ENCODE measurements at regions not wholly inside any gene's neighbourhood (a gene's known extent, or its start where the extent isn't known, plus 50 kb on each side); places are given as distances from the start of the nearest gene placed in this dataset.

GRCh38 chr3:17955411-17955810 is 213.0 kb upstream of the TBC1D5 start:
- TF ChIP-seq FOXM1 (IDR thresholded peaks at IDR 0.05; ENCODE audit: borderline replicate concordance, low read depth) (no peak), TCF12 (IDR thresholded peaks at IDR 0.05; ENCODE audit: low read depth) (no peak), RAD21 (IDR thresholded peaks at IDR 0.05; ENCODE audit: low read depth) (no peak), CEBPB (IDR thresholded peaks at IDR 0.05) (no peak), NFIC (IDR thresholded peaks at IDR 0.05) (no peak), TEAD4 (IDR thresholded peaks at IDR 0.05) (no peak), EGR1 (IDR thresholded peaks at IDR 0.05) (no peak), REST (IDR thresholded peaks at IDR 0.05; ENCODE audit: low read depth) (no peak), YY1 (IDR thresholded peaks at IDR 0.05; ENCODE audit: low read depth) (no peak), EP300 (IDR thresholded peaks at IDR 0.05; ENCODE audit: borderline replicate concordance) (no peak), MAX (IDR thresholded peaks at IDR 0.05) (no peak), ZBTB7A (IDR thresholded peaks at IDR 0.05; ENCODE audit: low read depth) (no peak), CREB1 (IDR thresholded peaks at IDR 0.05; ENCODE audit: low read depth) (no peak)
- TF ChIP-seq, protein P1, sequence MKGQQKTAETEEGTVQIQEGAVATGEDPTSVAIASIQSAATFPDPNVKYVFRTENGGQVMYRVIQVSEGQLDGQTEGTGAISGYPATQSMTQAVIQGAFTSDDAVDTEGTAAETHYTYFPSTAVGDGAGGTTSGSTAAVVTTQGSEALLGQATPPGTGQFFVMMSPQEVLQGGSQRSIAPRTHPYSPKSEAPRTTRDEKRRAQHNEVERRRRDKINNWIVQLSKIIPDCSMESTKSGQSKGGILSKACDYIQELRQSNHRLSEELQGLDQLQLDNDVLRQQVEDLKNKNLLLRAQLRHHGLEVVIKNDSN (IDR thresholded peaks at IDR 0.05), result no peak

DNA sequence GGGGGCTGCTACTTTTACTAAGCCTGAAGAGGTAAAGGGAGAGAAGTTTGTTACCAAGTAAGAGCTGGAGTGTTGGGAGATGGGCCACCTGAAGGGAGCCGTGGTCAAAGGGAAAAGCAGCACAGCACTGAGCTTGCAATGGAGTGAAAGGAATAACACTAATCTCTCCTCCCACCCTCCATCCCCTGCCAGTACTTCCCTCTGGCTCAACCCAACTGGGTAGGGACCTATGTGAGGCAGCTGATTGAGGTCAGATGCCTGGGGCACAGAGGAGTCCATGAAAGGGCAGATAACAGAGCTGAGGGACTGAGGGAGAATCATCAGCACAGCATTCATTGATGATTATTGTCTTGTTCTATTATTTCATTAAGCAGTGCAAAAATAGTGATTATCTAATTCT is 212.4 kb upstream of the TBC1D5 start:
- TF ChIP-seq TEAD4 (IDR thresholded peaks at IDR 0.05), result no peak
- TF ChIP-seq ZBTB7A (IDR thresholded peaks at IDR 0.05; ENCODE audit: low read depth), result no peak
- no peak for TF ChIP-seq EGR1 (IDR thresholded peaks at IDR 0.05)
- TF ChIP-seq, protein P1 (IDR thresholded peaks at IDR 0.05), result no peak
- TF ChIP-seq REST (IDR thresholded peaks at IDR 0.05; ENCODE audit: low read depth), result no peak
- TF ChIP-seq TCF12 (IDR thresholded peaks at IDR 0.05; ENCODE audit: low read depth), result no peak
- TF ChIP-seq NFIC (IDR thresholded peaks at IDR 0.05), result no peak
- no peak for TF ChIP-seq RAD21 (IDR thresholded peaks at IDR 0.05; ENCODE audit: low read depth)
- no peak for TF ChIP-seq CREB1 (IDR thresholded peaks at IDR 0.05; ENCODE audit: low read depth)
- TF ChIP-seq EP300 (IDR thresholded peaks at IDR 0.05; ENCODE audit: borderline replicate concordance), result no peak
- TF ChIP-seq CEBPB (IDR thresholded peaks at IDR 0.05), result no peak
- TF ChIP-seq YY1 (IDR thresholded peaks at IDR 0.05; ENCODE audit: low read depth), result no peak
- no peak for TF ChIP-seq MAX (IDR thresholded peaks at IDR 0.05)
- TF ChIP-seq TAF1 (IDR thresholded peaks at IDR 0.05; ENCODE audit: low read depth), result no peak
- no peak for TF ChIP-seq FOXM1 (IDR thresholded peaks at IDR 0.05; ENCODE audit: borderline replicate concordance, low read depth)

- TF ChIP-seq, protein P1 (IDR thresholded peaks at IDR 0.05), result no peak
- TF ChIP-seq RAD21 (IDR thresholded peaks at IDR 0.05; ENCODE audit: low read depth) (no peak), FOXM1 (IDR thresholded peaks at IDR 0.05; ENCODE audit: borderline replicate concordance, low read depth) (no peak), MAX (IDR thresholded peaks at IDR 0.05) (no peak), TCF12 (IDR thresholded peaks at IDR 0.05; ENCODE audit: low read depth) (no peak), ZBTB7A (IDR thresholded peaks at IDR 0.05; ENCODE audit: low read depth) (no peak), CEBPB (IDR thresholded peaks at IDR 0.05) (no peak), TAF1 (IDR thresholded peaks at IDR 0.05; ENCODE audit: low read depth) (no peak), REST (IDR thresholded peaks at IDR 0.05; ENCODE audit: low read depth) (no peak), YY1 (IDR thresholded peaks at IDR 0.05; ENCODE audit: low read depth) (no peak), CREB1 (IDR thresholded peaks at IDR 0.05; ENCODE audit: low read depth) (no peak), NFIC (IDR thresholded peaks at IDR 0.05) (no peak), EGR1 (IDR thresholded peaks at IDR 0.05) (no peak), TEAD4 (IDR thresholded peaks at IDR 0.05) (no peak), EP300 (IDR thresholded peaks at IDR 0.05; ENCODE audit: borderline replicate concordance) (no peak)
Observed at GRCh38 chr3:17951241-17951640, 208.8 kb upstream of the TBC1D5 start.

All from Ishikawa (cell line).